ENCODE measurements at regions not wholly inside any gene's neighbourhood (a gene's known extent, or its start where the extent isn't known, plus 50 kb on each side); places are given as distances from the start of the nearest gene placed in this dataset.

DNA sequence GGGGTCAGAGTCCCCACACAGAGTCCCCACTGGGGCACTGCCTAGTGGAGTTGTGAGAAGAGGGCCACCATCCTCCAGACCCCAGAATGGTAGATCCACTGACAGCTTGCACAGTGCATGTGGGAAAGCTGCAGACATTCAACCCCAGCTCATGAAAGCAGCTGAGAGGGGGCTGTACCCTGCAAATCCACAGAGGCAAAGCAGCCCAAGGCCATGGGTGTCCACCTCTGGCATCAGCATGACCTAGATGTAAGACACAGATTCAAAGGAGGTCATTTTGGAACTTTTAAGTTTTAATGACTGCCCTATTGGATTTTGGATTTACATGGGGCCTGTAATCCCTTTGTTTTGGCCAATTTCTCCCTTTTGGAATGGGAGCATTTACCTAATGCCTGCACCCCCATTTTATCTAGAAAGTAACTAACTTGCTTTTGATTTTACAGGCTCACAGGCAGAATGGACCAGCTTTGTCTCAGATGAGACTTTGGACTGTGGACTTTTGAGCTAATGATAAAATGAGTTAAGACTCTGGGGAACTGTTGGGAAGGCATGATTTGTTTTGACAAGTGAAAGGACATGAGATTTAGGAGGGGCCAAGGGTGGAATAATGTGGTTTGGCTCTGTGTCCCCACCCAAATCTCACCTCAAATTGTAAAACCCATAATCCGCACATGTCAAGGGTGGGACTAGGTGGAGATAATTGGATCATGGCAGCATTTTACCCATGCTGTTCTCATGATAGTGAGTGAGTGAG is 56.3 kb upstream of the ITGA1 start:
- Histone ChIP-seq H3K4me3 (ENCODE audit: low read depth in 2 of 2, low read length in 1 of 2) (no peak overlapping the region), H3K79me2 (ENCODE audit: insufficient read depth) (no peaks in the 10 kb centered on the region), H3K4me2 (no peak overlapping the region), H4K20me1 (ENCODE audit: insufficient read depth) (no peaks in the 10 kb centered on the region), H3K27ac (ENCODE audit: low read depth in 2 of 2, low read length in 1 of 2) (no peak overlapping the region), H3K27me3 (ENCODE audit: insufficient read depth) (no peaks in the 10 kb centered on the region), H3F3A (replicated peaks; ENCODE audit: insufficient read depth) (peaks cover 8% of the 10 kb centered on the region), H3K36me3 (replicated peaks in 1 of 2; ENCODE audit: control insufficient read depth in 1 of 2, insufficient read depth in 2 of 2, low read length in 1 of 2) (no peaks in the 10 kb centered on the region), H2AFZ (ENCODE audit: low read depth) (no peak overlapping the region), H3K9me2 (no peaks in the 10 kb centered on the region), H3K9ac (no peak overlapping the region), H3K4me1 (ENCODE audit: control insufficient read depth in 1 of 2, insufficient read depth in 2 of 2, low read depth in 1 of 2, low read length in 1 of 2) (peaks cover 0 to 12% of the 10 kb centered on the region in 2 experiments; a peak in 2 of 4 replicates), H3K9me3 (no peaks in the 10 kb centered on the region)
- 92% methylated on average over 1 of the region's 1 CpG for WGBS (ENCODE audit: low lambda C conversion rate)
- CTCF ChIA-PET = no interaction called here
- no peak for DNase-seq
- TF ChIP-seq YY1 (IDR thresholded peaks at IDR 0.05; ENCODE audit: low read depth) (no peak), TEAD4 (IDR thresholded peaks at IDR 0.05; ENCODE audit: borderline replicate concordance, insufficient read depth) (no peak), JUND (IDR thresholded peaks at IDR 0.05) (no peak), MEF2A (IDR thresholded peaks at IDR 0.05; ENCODE audit: borderline replicate concordance, low read depth) (no peak)
- TF ChIP-seq, protein P1, sequence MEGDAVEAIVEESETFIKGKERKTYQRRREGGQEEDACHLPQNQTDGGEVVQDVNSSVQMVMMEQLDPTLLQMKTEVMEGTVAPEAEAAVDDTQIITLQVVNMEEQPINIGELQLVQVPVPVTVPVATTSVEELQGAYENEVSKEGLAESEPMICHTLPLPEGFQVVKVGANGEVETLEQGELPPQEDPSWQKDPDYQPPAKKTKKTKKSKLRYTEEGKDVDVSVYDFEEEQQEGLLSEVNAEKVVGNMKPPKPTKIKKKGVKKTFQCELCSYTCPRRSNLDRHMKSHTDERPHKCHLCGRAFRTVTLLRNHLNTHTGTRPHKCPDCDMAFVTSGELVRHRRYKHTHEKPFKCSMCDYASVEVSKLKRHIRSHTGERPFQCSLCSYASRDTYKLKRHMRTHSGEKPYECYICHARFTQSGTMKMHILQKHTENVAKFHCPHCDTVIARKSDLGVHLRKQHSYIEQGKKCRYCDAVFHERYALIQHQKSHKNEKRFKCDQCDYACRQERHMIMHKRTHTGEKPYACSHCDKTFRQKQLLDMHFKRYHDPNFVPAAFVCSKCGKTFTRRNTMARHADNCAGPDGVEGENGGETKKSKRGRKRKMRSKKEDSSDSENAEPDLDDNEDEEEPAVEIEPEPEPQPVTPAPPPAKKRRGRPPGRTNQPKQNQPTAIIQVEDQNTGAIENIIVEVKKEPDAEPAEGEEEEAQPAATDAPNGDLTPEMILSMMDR (IDR thresholded peaks at IDR 0.05) = no peak
- POLR2A ChIA-PET = no interaction called here

DNA sequence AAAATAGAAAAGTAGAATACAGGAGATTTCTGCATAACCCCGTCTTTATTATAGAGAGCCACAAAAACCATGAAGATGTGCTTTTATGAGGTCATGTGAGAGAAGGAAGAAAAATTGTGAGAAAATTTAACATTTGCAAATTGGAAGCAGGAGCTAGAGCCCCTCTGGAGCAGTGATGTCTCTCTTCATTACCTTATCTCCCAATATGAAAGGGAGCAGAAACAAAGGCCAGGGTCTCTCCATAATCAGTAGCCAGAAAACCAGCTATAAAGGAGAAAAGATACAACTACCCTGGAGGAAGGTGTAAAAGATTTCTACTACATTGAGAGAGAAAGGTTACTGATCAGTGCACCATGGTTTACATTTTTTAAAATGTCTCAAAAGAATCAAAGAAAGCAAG is 53.2 kb upstream of the ITGA1 start:
- Histone ChIP-seq H3K4me3 (ENCODE audit: low read depth in 2 of 2, low read length in 1 of 2) (no peak overlapping the region), H3K27me3 (ENCODE audit: insufficient read depth) (no peaks in the 10 kb centered on the region), H3K9me2 (no peaks in the 10 kb centered on the region), H2AFZ (ENCODE audit: low read depth) (no peak overlapping the region), H3F3A (replicated peaks; ENCODE audit: insufficient read depth) (peaks cover 5% of the 10 kb centered on the region), H3K9ac (no peak overlapping the region), H3K36me3 (replicated peaks in 1 of 2; ENCODE audit: control insufficient read depth in 1 of 2, insufficient read depth in 2 of 2, low read length in 1 of 2) (no peaks in the 10 kb centered on the region), H3K4me1 (ENCODE audit: control insufficient read depth in 1 of 2, insufficient read depth in 2 of 2, low read depth in 1 of 2, low read length in 1 of 2) (peaks cover 0 to 16% of the 10 kb centered on the region in 2 experiments; a peak in 1 of 4 replicates), H3K4me2 (no peak overlapping the region), H3K27ac (ENCODE audit: low read depth in 2 of 2, low read length in 1 of 2) (peak overlapping the region in 1 of 2 experiments; percentile 89; a peak in 3 of 4 replicates), H4K20me1 (ENCODE audit: insufficient read depth) (no peaks in the 10 kb centered on the region), H3K79me2 (ENCODE audit: insufficient read depth) (no peaks in the 10 kb centered on the region), H3K9me3 (no peaks in the 10 kb centered on the region)
- TF ChIP-seq, protein P2, sequence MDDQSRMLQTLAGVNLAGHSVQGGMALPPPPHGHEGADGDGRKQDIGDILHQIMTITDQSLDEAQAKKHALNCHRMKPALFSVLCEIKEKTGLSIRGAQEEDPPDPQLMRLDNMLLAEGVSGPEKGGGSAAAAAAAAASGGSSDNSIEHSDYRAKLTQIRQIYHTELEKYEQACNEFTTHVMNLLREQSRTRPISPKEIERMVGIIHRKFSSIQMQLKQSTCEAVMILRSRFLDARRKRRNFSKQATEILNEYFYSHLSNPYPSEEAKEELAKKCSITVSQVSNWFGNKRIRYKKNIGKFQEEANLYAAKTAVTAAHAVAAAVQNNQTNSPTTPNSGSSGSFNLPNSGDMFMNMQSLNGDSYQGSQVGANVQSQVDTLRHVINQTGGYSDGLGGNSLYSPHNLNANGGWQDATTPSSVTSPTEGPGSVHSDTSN (IDR thresholded peaks at IDR 0.05) = 0 out of 2 replicates have a peak, but pooled peaks have one; percentile 5
- peak; percentile 68; the same call in 1 of the 2 replicates for TF ChIP-seq RCOR1 (IDR thresholded peaks at IDR 0.05; ENCODE audit: low read length)
- TF ChIP-seq TCF12 (IDR thresholded peaks at IDR 0.05) = peak; percentile 43
- TF ChIP-seq FOSL2 (IDR thresholded peaks at IDR 0.05; ENCODE audit: borderline replicate concordance, low read depth) = no peak
- TF ChIP-seq, protein P3, sequence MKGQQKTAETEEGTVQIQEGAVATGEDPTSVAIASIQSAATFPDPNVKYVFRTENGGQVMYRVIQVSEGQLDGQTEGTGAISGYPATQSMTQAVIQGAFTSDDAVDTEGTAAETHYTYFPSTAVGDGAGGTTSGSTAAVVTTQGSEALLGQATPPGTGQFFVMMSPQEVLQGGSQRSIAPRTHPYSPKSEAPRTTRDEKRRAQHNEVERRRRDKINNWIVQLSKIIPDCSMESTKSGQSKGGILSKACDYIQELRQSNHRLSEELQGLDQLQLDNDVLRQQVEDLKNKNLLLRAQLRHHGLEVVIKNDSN (IDR thresholded peaks at IDR 0.05; ENCODE audit: borderline replicate concordance, low read depth) = no peak
- TF ChIP-seq SIN3A (IDR thresholded peaks at IDR 0.05; ENCODE audit: borderline replicate concordance, low read depth, low read length) = no peak
- peak; percentile 92 for TF ChIP-seq GATA2 (CRISPR knock-in tag; IDR thresholded peaks at IDR 0.05)
- peak; percentile 15; the same call in 1 of the 2 replicates for TF ChIP-seq RAD21 (IDR thresholded peaks at IDR 0.05; ENCODE audit: low read length)
- no peak for TF ChIP-seq EZH2phosphoT487 (IDR thresholded peaks at IDR 0.05; ENCODE audit: borderline replicate concordance, low read depth)
- TF ChIP-seq EP300 (IDR thresholded peaks at IDR 0.05; ENCODE audit: borderline replicate concordance in 1 of 2, low read depth in 1 of 2, low read length in 1 of 2) = peak in 1 of 2 experiments; percentile 92; a peak in 2 of 4 replicates
- TF ChIP-seq CHD2 (IDR thresholded peaks at IDR 0.05; ENCODE audit: low read length, partially characterized antibody) = no peak
- POLR2A ChIA-PET = no interaction called here
- WGBS (ENCODE audit: low lambda C conversion rate) = 91% methylated on average over 1 of the region's 1 CpG
- DNase-seq = peak; percentile 34
- CTCF ChIA-PET = interaction anchor here (0.9 to 1.0 kb wide), 2 partner anchors 81 to 181 kb away, joined by 3 read pairs; no protein-coding TSS in a partner anchor
